ES-I3 (cell line): ENCODE measurements at regions not wholly inside any gene's neighbourhood (a gene's known extent, or its start where the extent isn't known, plus 50 kb on each side); places are given as distances from the start of the nearest gene placed in this dataset.

Experiments used
- H3K36me3 ChIP-seq: 2 replicates; pipeline ENCODE4 v1.6.1; 2013; ENCODE audit warnings: mild to moderate bottlenecking, low read length, control low read depth, moderate library complexity; ENCODE audit not compliant: insufficient read depth
- H3K4me1 ChIP-seq: 2 replicates; pipeline ENCODE4 v1.6.1; 2013; ENCODE audit warnings: mild to moderate bottlenecking, control low read depth, low read length; ENCODE audit not compliant: insufficient read depth
- H3K9ac ChIP-seq: 2 replicates; pipeline ENCODE4 v1.6.1; 2013; ENCODE audit warnings: low read depth, mild to moderate bottlenecking, low read length, moderate library complexity
- H3K9me3 ChIP-seq: 2 replicates; pipeline ENCODE4 v1.6.1; 2013; ENCODE audit warnings: mild to moderate bottlenecking, low read length, moderate library complexity; ENCODE audit not compliant: control insufficient read depth, insufficient read depth

GRCh38 chr9:115220319-115221005 lies 102.5 kb upstream of the TNC start:
- H3K4me1 ChIP-seq = no peaks in the 10 kb centered on the region
- no peaks in the 10 kb centered on the region for H3K9me3 ChIP-seq
- H3K36me3 ChIP-seq = no peaks in the 10 kb centered on the region
- no peak overlapping the region for H3K9ac ChIP-seq

DNA sequence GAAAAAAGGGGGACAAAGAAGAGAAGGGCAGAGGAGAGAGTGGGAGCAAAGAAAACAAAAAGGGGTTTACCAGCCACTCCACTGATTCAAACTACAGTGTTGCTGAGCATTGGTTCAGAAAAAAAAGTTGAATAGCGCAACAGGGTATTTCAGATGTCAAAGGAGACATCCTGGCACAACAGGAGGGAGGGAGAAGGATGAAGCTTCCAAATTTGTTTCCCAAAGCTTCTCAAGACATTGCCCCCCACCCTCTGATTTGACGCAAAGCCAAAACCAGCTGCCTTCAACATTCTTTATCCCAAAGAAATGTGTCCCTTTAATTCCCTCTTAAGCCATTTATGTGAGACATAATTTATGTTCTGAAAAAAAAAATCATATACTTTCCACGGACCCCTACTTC lies 105.5 kb upstream of the TNC start:
- Histone ChIP-seq H3K36me3 (no peaks in the 10 kb centered on the region), H3K9me3 (no peaks in the 10 kb centered on the region), H3K9ac (no peak overlapping the region), H3K4me1 (no peaks in the 10 kb centered on the region)

GRCh38 chr9:115225459-115226116 lies 107.6 kb upstream of the TNC start:
- H3K4me1 ChIP-seq = no peaks in the 10 kb centered on the region
- no peaks in the 10 kb centered on the region for H3K9me3 ChIP-seq
- H3K36me3 ChIP-seq = no peaks in the 10 kb centered on the region
- no peak overlapping the region for H3K9ac ChIP-seq

- Histone ChIP-seq H3K36me3 (no peaks in the 10 kb centered on the region), H3K4me1 (no peaks in the 10 kb centered on the region), H3K9me3 (no peaks in the 10 kb centered on the region), H3K9ac (no peak overlapping the region)
Observed at GRCh38 chr9:115226152-115226551, 108.2 kb upstream of the TNC start.

- Histone ChIP-seq H3K9ac (no peak overlapping the region), H3K36me3 (no peaks in the 10 kb centered on the region), H3K9me3 (no peaks in the 10 kb centered on the region), H3K4me1 (no peaks in the 10 kb centered on the region; the same call in 1 of the 2 replicates)
Observed at GRCh38 chr9:115229496-115229895, 111.5 kb upstream of the TNC start.

DNA sequence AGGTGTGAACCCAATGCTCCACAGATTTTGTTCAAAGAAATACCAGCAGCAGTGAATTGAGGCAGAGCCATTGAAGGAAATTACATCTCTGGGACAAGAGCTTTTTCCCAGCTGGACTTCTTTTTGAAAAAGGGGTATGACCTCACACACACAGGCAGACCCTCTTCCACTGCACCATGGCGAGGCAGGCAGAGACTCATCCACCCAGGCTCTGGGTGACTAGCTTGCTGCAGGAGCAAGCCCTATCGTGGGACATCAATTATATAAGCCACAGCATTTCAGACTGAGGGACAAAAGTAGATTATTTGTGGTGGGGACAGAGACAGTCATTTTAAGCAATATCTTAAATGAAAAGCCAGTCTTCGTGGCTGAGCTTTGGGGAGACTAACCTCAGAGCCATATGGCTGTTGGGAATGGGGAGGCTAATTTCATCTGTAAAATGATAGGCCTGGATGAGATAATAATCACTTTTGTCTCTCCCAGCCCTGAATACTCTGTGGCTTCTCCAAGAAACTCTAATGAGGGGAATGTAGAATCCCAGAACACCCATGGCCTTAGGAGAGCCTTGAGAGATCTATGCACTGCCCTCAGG lies 113.1 kb upstream of the TNC start:
- H3K4me1 ChIP-seq = no peaks in the 10 kb centered on the region; the same call in 1 of the 2 replicates
- no peak overlapping the region for H3K9ac ChIP-seq
- H3K9me3 ChIP-seq = no peaks in the 10 kb centered on the region
- H3K36me3 ChIP-seq = no peaks in the 10 kb centered on the region

DNA sequence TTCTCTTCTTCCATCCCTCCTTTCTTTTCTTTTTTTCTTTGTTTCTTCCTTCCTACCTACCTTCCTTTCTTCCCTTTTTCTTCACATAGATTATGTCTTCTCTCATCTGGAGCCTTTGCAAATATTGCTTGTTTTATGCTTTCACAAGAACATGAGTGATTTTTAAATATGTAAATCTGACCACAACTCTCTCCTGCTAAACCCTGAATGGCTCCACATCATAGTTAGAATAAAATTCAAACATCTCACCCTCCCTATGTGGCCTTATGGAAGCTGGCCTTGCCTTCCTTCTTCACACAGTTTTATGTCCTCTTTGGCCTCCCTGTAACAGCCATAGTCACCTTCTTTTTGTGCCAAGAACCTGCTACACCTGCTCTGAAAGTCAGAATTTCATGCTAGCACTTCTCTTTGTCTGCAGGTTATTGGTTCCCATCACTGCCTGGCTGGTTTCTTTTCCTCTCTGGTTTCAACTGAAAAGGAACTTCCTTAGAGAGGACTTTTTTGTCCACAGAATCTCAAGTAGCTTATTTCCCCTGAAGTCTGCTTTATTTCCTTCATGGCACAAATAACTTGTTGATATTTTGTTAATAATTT lies 114.3 kb upstream of the TNC start:
- no peaks in the 10 kb centered on the region for H3K36me3 ChIP-seq
- H3K9ac ChIP-seq = no peak overlapping the region
- H3K4me1 ChIP-seq = no peaks in the 10 kb centered on the region; the same call in 1 of the 2 replicates
- no peaks in the 10 kb centered on the region for H3K9me3 ChIP-seq

GRCh38 chr9:115234094-115234493 lies 116.1 kb upstream of the TNC start:
- Histone ChIP-seq H3K9me3 (no peaks in the 10 kb centered on the region), H3K9ac (no peak overlapping the region), H3K36me3 (no peaks in the 10 kb centered on the region), H3K4me1 (no peaks in the 10 kb centered on the region; the same call in 1 of the 2 replicates)

GRCh38 chr9:115235221-115235620 lies 117.3 kb upstream of the TNC start:
- Histone ChIP-seq H3K9ac (no peak overlapping the region), H3K36me3 (no peaks in the 10 kb centered on the region), H3K9me3 (no peaks in the 10 kb centered on the region), H3K4me1 (no peaks in the 10 kb centered on the region; the same call in 1 of the 2 replicates)

DNA sequence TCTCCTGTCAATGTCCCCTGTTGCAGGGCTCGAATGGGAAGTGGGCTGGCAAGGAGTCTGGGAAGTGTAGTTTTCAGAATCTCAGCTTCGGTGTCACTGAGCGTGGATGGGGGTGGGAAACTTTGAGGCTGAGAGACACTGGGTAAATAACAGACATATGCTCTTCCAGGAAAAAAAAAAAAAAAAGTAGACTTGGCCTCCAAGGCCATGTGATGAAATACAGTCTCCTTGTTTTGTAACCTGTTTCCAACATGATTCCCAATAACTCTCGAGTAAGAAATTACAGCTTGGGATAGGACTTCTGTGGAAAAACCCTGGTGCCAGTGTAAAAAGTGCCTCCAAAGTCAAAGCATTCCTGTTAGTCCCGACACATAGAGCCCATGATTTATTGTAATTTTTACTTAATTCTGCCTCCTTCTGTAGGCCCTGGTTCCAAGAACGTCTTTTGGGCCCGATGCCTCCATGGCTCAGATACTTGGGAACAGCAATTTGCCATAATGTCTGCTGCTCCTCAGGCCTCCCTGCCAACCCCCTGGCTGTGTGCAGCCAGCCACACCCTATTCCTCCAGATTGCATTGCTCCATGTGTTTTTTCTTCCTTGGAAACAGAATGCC lies 119.5 kb upstream of the TNC start:
- Histone ChIP-seq H3K9me3 (no peaks in the 10 kb centered on the region), H3K4me1 (no peaks in the 10 kb centered on the region; the same call in 1 of the 2 replicates), H3K9ac (no peak overlapping the region), H3K36me3 (no peaks in the 10 kb centered on the region)

- H3K36me3 ChIP-seq = no peaks in the 10 kb centered on the region
- no peaks in the 10 kb centered on the region for H3K9me3 ChIP-seq
- H3K4me1 ChIP-seq = no peaks in the 10 kb centered on the region
- no peak overlapping the region for H3K9ac ChIP-seq
Observed at GRCh38 chr9:115240676-115241075, 122.7 kb upstream of the TNC start.

- Histone ChIP-seq H3K36me3 (no peaks in the 10 kb centered on the region), H3K4me1 (no peaks in the 10 kb centered on the region), H3K9ac (no peak overlapping the region), H3K9me3 (no peaks in the 10 kb centered on the region)
Observed at GRCh38 chr9:115241641-115242040, 123.7 kb upstream of the TNC start.

GRCh38 chr9:115249488-115249887 lies 131.5 kb upstream of the TNC start:
- peaks cover 4% of the 10 kb centered on the region; the same call in 1 of the 2 replicates for H3K36me3 ChIP-seq
- H3K4me1 ChIP-seq = no peaks in the 10 kb centered on the region
- peaks cover 7% of the 10 kb centered on the region; the same call in 1 of the 2 replicates for H3K9me3 ChIP-seq
- H3K9ac ChIP-seq = no peak overlapping the region

- H3K9me3 ChIP-seq = peaks cover 9% of the 10 kb centered on the region; the same call in 1 of the 2 replicates
- H3K4me1 ChIP-seq = no peaks in the 10 kb centered on the region
- peaks cover 4% of the 10 kb centered on the region; the same call in 1 of the 2 replicates for H3K36me3 ChIP-seq
- no peak overlapping the region for H3K9ac ChIP-seq
Observed at GRCh38 chr9:115250621-115251032, 132.7 kb upstream of the TNC start.
